Right lobe of liver (tissue), 6 donors: ENCODE measurements at regions not wholly inside any gene's neighbourhood (a gene's known extent, or its start where the extent isn't known, plus 50 kb on each side); places are given as distances from the start of the nearest gene placed in this dataset.

Experiments used
- ATAC-seq, 4 donors: fragments of 200-7000 bp; cut with Tn5 transposase; one replicate each; pipeline ENCODE4 v1.9.1; 2020; ENCODE audit warnings: mild to moderate bottlenecking in 4 of 4, moderate library complexity in 4 of 4
- DNase-seq, 3 donors: peaks; one replicate each; pipeline ENCODE4 v3.0.0-alpha.2; 2020
- H3K27ac ChIP-seq, 3 donors: fragments of 200-600 bp; one replicate each; pipeline ENCODE4 v1.8.0; 2022
- H3K27me3 ChIP-seq, 2 donors: fragments of 200-600 bp; one replicate each; pipeline ENCODE4 v1.8.0; 2022
- H3K36me3 ChIP-seq, 4 donors: fragments of 200-600 bp; sonication (generic) in 1 of 4; one replicate each; pipeline versions ENCODE4 v1.5.1 to v1.8.0; 2017 to 2022; ENCODE audit warnings: control low read depth in 1 of 4
- H3K4me1 ChIP-seq, 4 donors: fragments of 200-600 bp; sonication (generic) in 1 of 4; one replicate each; pipeline versions ENCODE4 v1.5.1 to v1.8.0; 2017 to 2022; ENCODE audit warnings: control low read depth in 1 of 4
- H3K4me3 ChIP-seq, 3 donors: fragments of 200-600 bp; one replicate each; pipeline ENCODE4 v1.8.0; 2022
- H3K9me3 ChIP-seq, 4 donors: fragments of 200-600 bp; sonication (generic) in 1 of 4; one replicate each; pipeline versions ENCODE4 v1.5.1 to v1.8.0; 2017 to 2022; ENCODE audit warnings: control low read depth in 1 of 4
- CTCF ChIP-seq, 4 donors: fragments of 200-600 bp in 3 of 4; fragments of 450-650 bp in 1 of 4; IDR thresholded peaks; one replicate each; pipeline versions ENCODE4 v1.5.1 to v1.8.0; 2016 to 2022; ENCODE audit warnings: antibody characterized with exemption in 4 of 4, mild to moderate bottlenecking in 2 of 4
- POLR2A ChIP-seq: fragments of 450-650 bp; IDR thresholded peaks from one replicate; pipeline ENCODE4 v1.6.1; 2017; ENCODE audit warnings: antibody characterized with exemption, mild to moderate bottlenecking
- WGBS: methylation state at CpG from one replicate; pipeline ENCODE4 v1.1.6; 2018; ENCODE audit warnings: low coverage, low lambda C conversion rate; ENCODE audit not compliant: insufficient coverage; ENCODE audit errors: missing lambda C conversion rate; 5-methylcytosine and 5-hydroxymethylcytosine counted together
- intact Hi-C, 2 donors: fragments of 100-400 bp; cut with DNase I; formaldehyde crosslinking; loops; one replicate each; pipeline versions ENCODE4 v1.11.2 to v1.14.1; 2022
- donor health status: DM: no; HTN: yes; CAD: no.
- donor health status: DM: no; HTN: no; CAD: no.
- donor health status: DM: no; HTN: no; CAD: no.
- donor health status: DM: no; HTN: yes; CAD: no.
- donor health status: DM: no; HTN: yes; CAD: no.

- intact Hi-C loops = no loop called here
- no peak for ATAC-seq
- DNase-seq = no peak
- TF ChIP-seq POLR2A = no peak
- no peak for TF ChIP-seq CTCF (IDR thresholded peaks at IDR 0.05)
- H3K27ac ChIP-seq = no peak overlapping the region
- WGBS = 89% methylated on average over 2 of the region's 2 CpGs
- no peaks in the 10 kb centered on the region for H3K9me3 ChIP-seq
- H3K4me1 ChIP-seq = peaks cover 0 to 5% (median 0%) of the 10 kb centered on the region in 4 donors
- H3K27me3 ChIP-seq = no peaks in the 10 kb centered on the region
- no peak overlapping the region for H3K4me3 ChIP-seq
- H3K36me3 ChIP-seq = no peaks in the 10 kb centered on the region
Observed at GRCh38 chr15:35737441-35737840, 191.5 kb upstream of the DPH6 start.

GRCh38 chr15:35738370-35738769 lies 192.4 kb upstream of the DPH6 start:
- no peak for ATAC-seq
- 88% methylated on average over 3 of the region's 3 CpGs for WGBS
- intact Hi-C loops = no loop called here
- peaks cover 0 to 5% (median 0%) of the 10 kb centered on the region in 4 donors for H3K4me1 ChIP-seq
- no peak overlapping the region for H3K4me3 ChIP-seq
- H3K27me3 ChIP-seq = no peaks in the 10 kb centered on the region
- no peaks in the 10 kb centered on the region for H3K9me3 ChIP-seq
- H3K27ac ChIP-seq = no peak overlapping the region
- DNase-seq = no peak
- TF ChIP-seq POLR2A (no peak), CTCF (IDR thresholded peaks at IDR 0.05) (no peak)
- H3K36me3 ChIP-seq = no peaks in the 10 kb centered on the region

GRCh38 chr15:35740761-35741160 lies 194.8 kb upstream of the DPH6 start:
- Histone ChIP-seq H3K4me1 (peaks cover 0 to 5% (median 0%) of the 10 kb centered on the region in 4 donors), H3K4me3 (no peak overlapping the region), H3K36me3 (no peaks in the 10 kb centered on the region), H3K27ac (no peak overlapping the region), H3K27me3 (no peaks in the 10 kb centered on the region), H3K9me3 (no peaks in the 10 kb centered on the region)
- ATAC-seq (no peak), DNase-seq (no peak)
- TF ChIP-seq POLR2A (no peak), CTCF (IDR thresholded peaks at IDR 0.05) (no peak)
- intact Hi-C loops = no loop called here

- H3K9me3 ChIP-seq = no peaks in the 10 kb centered on the region
- intact Hi-C loops = no loop called here
- no peak for DNase-seq
- H3K27ac ChIP-seq = no peak overlapping the region
- no peak for TF ChIP-seq CTCF (IDR thresholded peaks at IDR 0.05)
- TF ChIP-seq POLR2A = no peak
- peaks cover 0 to 1% (median 0%) of the 10 kb centered on the region in 4 donors for H3K4me1 ChIP-seq
- WGBS = 46% methylated on average over 1 of the region's 1 CpG
- no peak for ATAC-seq
- no peaks in the 10 kb centered on the region for H3K27me3 ChIP-seq
- no peak overlapping the region for H3K4me3 ChIP-seq
- no peaks in the 10 kb centered on the region for H3K36me3 ChIP-seq
Observed at GRCh38 chr15:35741395-35741794, 195.4 kb upstream of the DPH6 start.

- no peaks in the 10 kb centered on the region for H3K27me3 ChIP-seq
- H3K4me3 ChIP-seq = no peak overlapping the region
- intact Hi-C loops = no loop called here
- H3K36me3 ChIP-seq = no peaks in the 10 kb centered on the region
- H3K4me1 ChIP-seq = no peaks in the 10 kb centered on the region
- DNase-seq = no peak
- TF ChIP-seq CTCF (IDR thresholded peaks at IDR 0.05) = no peak
- no peak for TF ChIP-seq POLR2A
- H3K27ac ChIP-seq = no peak overlapping the region
- no peak for ATAC-seq
- no peaks in the 10 kb centered on the region for H3K9me3 ChIP-seq
Observed at GRCh38 chr15:35741881-35742280, 195.9 kb upstream of the DPH6 start.
